ENCODE measurements at regions not wholly inside any gene's neighbourhood (a gene's known extent, or its start where the extent isn't known, plus 50 kb on each side); places are given as distances from the start of the nearest gene placed in this dataset.

GRCh38 chr13:89752394-89752793, 1595.1 kb upstream of the MIR17HG start:
- no peaks in the 10 kb centered on the region for H3K4me1 ChIP-seq (replicated peaks; ENCODE audit: insufficient read depth)
- H4K20me1 ChIP-seq (ENCODE audit: insufficient read depth) = no peaks in the 10 kb centered on the region
- no peak for TF ChIP-seq CTCF (conservative IDR thresholded peaks at IDR 0.05)
- TF ChIP-seq EZH2 (IDR thresholded peaks at IDR 0.05; ENCODE audit: low read depth) = no peak
- no peak overlapping the region for H3K27ac ChIP-seq
- BruUV-seq (replicated peaks) = no TSS peak
- no peaks in the 10 kb centered on the region for H3F3A ChIP-seq (ENCODE audit: insufficient read depth, low read depth)
- H3K27me3 ChIP-seq (ENCODE audit: insufficient read depth, low read depth) = no peaks in the 10 kb centered on the region
- no peak overlapping the region for H3K4me2 ChIP-seq
- ChIA-PET POLR2A (ENCODE audit: unreplicated experiment) (no interaction called here), CTCF (no interaction called here)
- no peak for DNase-seq
- intact Hi-C loops (cut with micrococcal nuclease; ENCODE audit: unreplicated experiment) = no loop called here
- no peaks in the 10 kb centered on the region for H3K36me3 ChIP-seq (ENCODE audit: low read depth)
- no peak overlapping the region for H3K4me3 ChIP-seq
- H3K9me2 ChIP-seq (ENCODE audit: insufficient read depth) = no peaks in the 10 kb centered on the region
- no peak overlapping the region for H2AFZ ChIP-seq
- H3K9me3 ChIP-seq (ENCODE audit: insufficient read depth, low read depth) = no peaks in the 10 kb centered on the region
- no peaks in the 10 kb centered on the region for H3K79me2 ChIP-seq (ENCODE audit: low read depth)

- no peak for TF ChIP-seq EZH2 (IDR thresholded peaks at IDR 0.05; ENCODE audit: low read depth)
- no peak for TF ChIP-seq CTCF (conservative IDR thresholded peaks at IDR 0.05)
- no peak for DNase-seq
- BruUV-seq (replicated peaks) = no TSS peak
- no peak overlapping the region for H2AFZ ChIP-seq
- no peaks in the 10 kb centered on the region for H3K79me2 ChIP-seq (ENCODE audit: low read depth)
- H3F3A ChIP-seq (ENCODE audit: insufficient read depth, low read depth) = no peaks in the 10 kb centered on the region
- H3K4me2 ChIP-seq = no peak overlapping the region
- intact Hi-C loops (cut with micrococcal nuclease; ENCODE audit: unreplicated experiment) = no loop called here
- H3K36me3 ChIP-seq (ENCODE audit: low read depth) = no peaks in the 10 kb centered on the region
- POLR2A ChIA-PET (ENCODE audit: unreplicated experiment) = no interaction called here
- no peaks in the 10 kb centered on the region; the same call in 1 of the 2 replicates for H3K9me2 ChIP-seq (ENCODE audit: insufficient read depth)
- H4K20me1 ChIP-seq (ENCODE audit: insufficient read depth) = no peaks in the 10 kb centered on the region
- H3K9me3 ChIP-seq (ENCODE audit: insufficient read depth, low read depth) = no peaks in the 10 kb centered on the region
- CTCF ChIA-PET = no interaction called here
- H3K27ac ChIP-seq = no peak overlapping the region
- H3K27me3 ChIP-seq (ENCODE audit: insufficient read depth, low read depth) = no peaks in the 10 kb centered on the region
- H3K4me1 ChIP-seq (replicated peaks; ENCODE audit: insufficient read depth) = no peaks in the 10 kb centered on the region
- no peak overlapping the region for H3K4me3 ChIP-seq
Observed at GRCh38 chr13:89755729-89756492, 1591.6 kb upstream of the MIR17HG start.

GRCh38 chr13:89763005-89763404, 1584.5 kb upstream of the MIR17HG start:
- H2AFZ ChIP-seq = no peak overlapping the region
- H4K20me1 ChIP-seq (ENCODE audit: insufficient read depth) = no peaks in the 10 kb centered on the region
- no peak overlapping the region for H3K4me2 ChIP-seq
- intact Hi-C loops (cut with micrococcal nuclease; ENCODE audit: unreplicated experiment) = no loop called here
- H3K79me2 ChIP-seq (ENCODE audit: low read depth) = no peaks in the 10 kb centered on the region
- no peaks in the 10 kb centered on the region for H3K9me3 ChIP-seq (ENCODE audit: insufficient read depth, low read depth)
- H3K27ac ChIP-seq = no peak overlapping the region
- no peaks in the 10 kb centered on the region for H3K36me3 ChIP-seq (ENCODE audit: low read depth)
- no peak for TF ChIP-seq EZH2 (IDR thresholded peaks at IDR 0.05; ENCODE audit: low read depth)
- TF ChIP-seq CTCF (conservative IDR thresholded peaks at IDR 0.05) = no peak
- DNase-seq = no peak
- no peak overlapping the region for H3K4me3 ChIP-seq
- ChIA-PET CTCF (no interaction called here), POLR2A (ENCODE audit: unreplicated experiment) (no interaction called here)
- no peaks in the 10 kb centered on the region; the same call in 1 of the 2 replicates for H3K9me2 ChIP-seq (ENCODE audit: insufficient read depth)
- H3F3A ChIP-seq (ENCODE audit: insufficient read depth, low read depth) = no peaks in the 10 kb centered on the region
- BruUV-seq (replicated peaks) = no TSS peak
- H3K4me1 ChIP-seq (replicated peaks; ENCODE audit: insufficient read depth) = no peaks in the 10 kb centered on the region
- H3K27me3 ChIP-seq (ENCODE audit: insufficient read depth, low read depth) = no peaks in the 10 kb centered on the region
